ENCODE measurements at regions not wholly inside any gene's neighbourhood (a gene's known extent, or its start where the extent isn't known, plus 50 kb on each side); places are given as distances from the start of the nearest gene placed in this dataset.
A peak's percentile ranks its signal among the peaks of the same experiment; 100 is the strongest.

DNA sequence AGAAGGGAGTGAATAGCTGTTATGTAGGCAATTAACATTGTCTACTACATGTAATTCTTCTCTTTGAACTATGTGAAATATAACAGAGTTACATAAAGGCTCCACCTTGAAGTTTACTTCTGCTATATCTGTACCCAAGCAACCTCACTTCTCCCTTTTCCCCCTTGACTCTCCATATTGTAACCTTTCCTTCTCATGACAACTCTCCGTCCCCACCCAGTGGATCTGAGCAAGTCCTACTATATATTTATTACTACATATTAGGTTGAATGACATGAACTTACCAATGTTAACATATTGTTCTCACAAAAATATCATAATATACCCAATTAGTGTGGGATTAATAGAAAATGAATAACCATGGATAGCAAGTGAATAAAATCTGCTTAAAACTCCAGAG is 93.2 kb upstream of the ATP8A1 start:
- H3K27me3 ChIP-seq: no peaks in the 10 kb centered on the region
- no peak for FAIRE-seq
- peak in 3 of 4 donors; percentile 47 to 52 (median 52) for ATAC-seq
- WGBS, 2 donors: 33 to 65% methylated on average over 1 of the region's 1 CpG
- no peaks in the 10 kb centered on the region for H3K9me3 ChIP-seq
- TF ChIP-seq, protein P1, sequence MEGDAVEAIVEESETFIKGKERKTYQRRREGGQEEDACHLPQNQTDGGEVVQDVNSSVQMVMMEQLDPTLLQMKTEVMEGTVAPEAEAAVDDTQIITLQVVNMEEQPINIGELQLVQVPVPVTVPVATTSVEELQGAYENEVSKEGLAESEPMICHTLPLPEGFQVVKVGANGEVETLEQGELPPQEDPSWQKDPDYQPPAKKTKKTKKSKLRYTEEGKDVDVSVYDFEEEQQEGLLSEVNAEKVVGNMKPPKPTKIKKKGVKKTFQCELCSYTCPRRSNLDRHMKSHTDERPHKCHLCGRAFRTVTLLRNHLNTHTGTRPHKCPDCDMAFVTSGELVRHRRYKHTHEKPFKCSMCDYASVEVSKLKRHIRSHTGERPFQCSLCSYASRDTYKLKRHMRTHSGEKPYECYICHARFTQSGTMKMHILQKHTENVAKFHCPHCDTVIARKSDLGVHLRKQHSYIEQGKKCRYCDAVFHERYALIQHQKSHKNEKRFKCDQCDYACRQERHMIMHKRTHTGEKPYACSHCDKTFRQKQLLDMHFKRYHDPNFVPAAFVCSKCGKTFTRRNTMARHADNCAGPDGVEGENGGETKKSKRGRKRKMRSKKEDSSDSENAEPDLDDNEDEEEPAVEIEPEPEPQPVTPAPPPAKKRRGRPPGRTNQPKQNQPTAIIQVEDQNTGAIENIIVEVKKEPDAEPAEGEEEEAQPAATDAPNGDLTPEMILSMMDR (IDR thresholded peaks at IDR 0.05): no peak
- H3K36me3 ChIP-seq: no peaks in the 10 kb centered on the region
- H3K4me3 ChIP-seq: no peak overlapping the region
- DNase-seq: no peak
- no peaks in the 10 kb centered on the region for H3K4me1 ChIP-seq
- intact Hi-C loops (cut with DNase I): no loop called here
- no peak overlapping the region for H3K27ac ChIP-seq

DNA sequence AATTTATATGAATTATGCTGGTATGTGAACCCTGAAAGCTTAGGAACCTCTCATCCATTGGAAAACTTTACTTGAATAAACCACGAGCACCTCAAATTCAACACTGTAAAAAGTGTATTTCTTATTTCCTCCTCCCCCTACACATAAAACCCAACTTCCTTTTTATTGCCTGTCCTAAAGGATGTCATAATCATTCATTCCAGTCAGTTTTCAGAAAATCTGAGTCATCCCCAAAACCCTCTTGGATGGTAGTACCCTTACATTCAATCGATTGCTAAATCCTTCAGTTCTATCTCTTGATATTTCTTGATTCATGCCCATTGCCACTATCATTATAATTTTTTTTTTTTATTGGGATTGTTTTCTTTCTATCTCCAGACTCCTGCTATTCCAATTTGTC is 91.1 kb upstream of the ATP8A1 start:
- Histone ChIP-seq H3K27ac (no peak overlapping the region), H3K4me1 (no peaks in the 10 kb centered on the region), H3K27me3 (no peaks in the 10 kb centered on the region), H3K9me3 (no peaks in the 10 kb centered on the region), H3K4me3 (no peak overlapping the region), H3K36me3 (no peaks in the 10 kb centered on the region)
- 80 to 86% methylated on average over 2 of the region's 2 CpGs for WGBS, 2 donors
- no peak for ATAC-seq
- FAIRE-seq: no peak
- TF ChIP-seq, protein P1 (IDR thresholded peaks at IDR 0.05): no peak
- intact Hi-C loops (cut with DNase I): no loop called here
- DNase-seq: no peak

DNA sequence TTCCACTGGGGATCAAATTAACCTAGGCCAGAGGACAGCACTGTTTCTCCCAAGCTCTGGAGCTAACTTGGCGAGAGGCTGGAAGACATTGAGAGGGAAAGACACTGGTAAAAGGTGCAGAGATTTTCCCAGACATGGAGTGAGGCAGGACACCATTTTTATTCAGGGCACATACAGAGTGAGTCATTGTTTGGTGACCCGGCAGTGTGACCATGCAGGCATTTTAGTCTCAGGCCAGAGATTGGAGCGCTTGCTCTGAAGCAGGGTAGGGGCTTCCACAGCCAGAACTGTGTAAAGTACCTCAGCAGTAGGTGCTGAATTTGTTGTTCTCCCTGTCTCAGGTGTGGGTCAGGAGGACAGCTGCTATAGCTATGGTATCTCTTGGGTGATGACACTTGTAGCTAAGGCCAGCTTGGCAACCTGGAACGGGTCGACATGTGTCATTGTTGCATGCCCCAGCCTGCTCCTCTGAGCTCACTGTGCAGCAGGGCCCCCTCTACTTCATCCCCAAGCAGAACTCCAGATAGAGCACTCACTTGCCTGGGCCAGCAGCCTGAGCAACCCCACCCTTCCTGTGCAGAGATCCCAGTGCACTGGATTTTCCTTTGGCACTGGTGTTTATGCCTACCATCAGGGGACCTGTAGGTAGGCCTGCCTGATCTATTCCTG is 79.8 kb upstream of the ATP8A1 start:
- WGBS, 2 donors: 89 to 96% methylated on average over 5 of the region's 5 CpGs
- Histone ChIP-seq H3K9me3 (no peaks in the 10 kb centered on the region), H3K4me1 (no peaks in the 10 kb centered on the region), H3K4me3 (no peak overlapping the region), H3K36me3 (no peaks in the 10 kb centered on the region), H3K27me3 (no peaks in the 10 kb centered on the region), H3K27ac (no peak overlapping the region)
- FAIRE-seq (no peak), DNase-seq (no peak), ATAC-seq (no peak)
- TF ChIP-seq, protein P1 (IDR thresholded peaks at IDR 0.05): no peak
- intact Hi-C loops (cut with DNase I): no loop called here

DNA sequence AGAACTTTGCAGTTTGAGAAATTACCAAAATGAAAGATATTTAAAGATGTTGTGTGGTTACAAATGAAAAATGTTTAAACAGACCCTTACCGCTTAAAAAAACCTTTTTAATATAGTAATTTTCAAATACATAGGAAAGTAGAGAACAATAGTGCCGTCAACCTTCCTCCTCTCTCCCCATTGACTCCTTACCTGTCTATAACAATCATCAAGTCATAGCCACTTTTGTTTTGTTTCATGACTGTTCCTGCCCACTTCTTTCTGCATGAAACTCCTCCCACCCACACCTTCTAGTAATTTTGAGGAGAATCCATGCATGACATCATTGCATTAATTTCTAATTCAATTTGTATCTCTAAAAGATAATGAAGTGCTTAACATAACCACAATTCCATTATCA is 76.5 kb upstream of the ATP8A1 start:
- no peak overlapping the region for H3K4me3 ChIP-seq
- DNase-seq: no peak
- FAIRE-seq: no peak
- no peaks in the 10 kb centered on the region for H3K9me3 ChIP-seq
- no peaks in the 10 kb centered on the region for H3K4me1 ChIP-seq
- H3K36me3 ChIP-seq: no peaks in the 10 kb centered on the region
- WGBS, 2 donors: 62 to 66% methylated on average over 2 of the region's 2 CpGs
- no peak for ATAC-seq
- H3K27ac ChIP-seq: no peak overlapping the region
- no peaks in the 10 kb centered on the region for H3K27me3 ChIP-seq
- TF ChIP-seq, protein P1 (IDR thresholded peaks at IDR 0.05): no peak
- intact Hi-C loops (cut with DNase I): no loop called here

DNA sequence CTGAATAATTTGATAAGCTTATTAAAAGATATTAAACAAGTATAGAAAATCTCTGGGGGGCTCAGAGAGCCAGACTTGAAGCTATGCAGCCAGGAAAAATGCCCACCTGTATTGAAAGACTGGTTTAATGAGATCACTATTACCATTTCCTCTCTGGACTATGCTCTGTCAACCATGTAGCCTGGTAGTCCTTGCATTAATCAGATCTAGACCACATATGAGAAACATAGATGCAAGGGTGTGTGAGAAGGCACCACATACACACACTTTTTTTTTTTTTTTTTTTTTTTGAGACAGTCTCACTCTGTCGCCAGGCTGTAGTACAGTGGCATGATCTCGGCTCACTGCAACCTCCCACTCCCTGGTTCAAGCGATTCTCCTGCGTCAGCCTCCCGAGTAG is 75.9 kb upstream of the ATP8A1 start:
- ATAC-seq: no peak
- H3K36me3 ChIP-seq: no peaks in the 10 kb centered on the region
- no peaks in the 10 kb centered on the region for H3K27me3 ChIP-seq
- intact Hi-C loops (cut with DNase I): no loop called here
- WGBS, 2 donors: 85 to 90% methylated on average over 5 of the region's 5 CpGs
- no peak for DNase-seq
- no peak for FAIRE-seq
- no peaks in the 10 kb centered on the region for H3K4me1 ChIP-seq
- no peak overlapping the region for H3K4me3 ChIP-seq
- H3K27ac ChIP-seq: no peak overlapping the region
- TF ChIP-seq, protein P1 (IDR thresholded peaks at IDR 0.05): no peak
- H3K9me3 ChIP-seq: no peaks in the 10 kb centered on the region
